ENCODE measurements at regions not wholly inside any gene's neighbourhood (a gene's known extent, or its start where the extent isn't known, plus 50 kb on each side); places are given as distances from the start of the nearest gene placed in this dataset.
"Not testable (repeated sequence)": the region's sequence is repeated elsewhere in the genome, so short reads cannot be mapped to it uniquely, and the experiment has no call there.

DNA sequence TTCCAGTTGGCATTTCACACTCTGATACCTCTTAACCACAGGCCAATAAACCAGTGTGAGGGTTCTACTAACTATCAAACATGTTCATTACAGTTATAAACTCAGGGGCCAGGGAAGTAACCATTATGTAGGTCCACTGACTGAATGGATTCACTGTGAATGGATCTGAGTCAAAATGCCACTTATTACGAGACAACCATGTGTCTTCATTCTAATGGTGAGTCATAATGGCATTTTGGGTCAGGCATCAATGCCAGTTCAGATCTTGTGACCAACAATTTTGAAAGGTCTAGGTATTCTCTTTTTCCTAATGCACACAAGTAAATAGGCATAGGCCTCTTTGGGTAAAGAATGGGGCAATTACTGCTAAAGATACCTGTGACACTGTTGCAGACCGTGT is 112.2 kb upstream of the HEY2 start:
- TF ChIP-seq ZNF274 (IDR thresholded peaks at IDR 0.05; ENCODE audit: low read depth, low read length): no peak
- no peak overlapping the region for H3K4me3 ChIP-seq (ENCODE audit: low read length)

DNA sequence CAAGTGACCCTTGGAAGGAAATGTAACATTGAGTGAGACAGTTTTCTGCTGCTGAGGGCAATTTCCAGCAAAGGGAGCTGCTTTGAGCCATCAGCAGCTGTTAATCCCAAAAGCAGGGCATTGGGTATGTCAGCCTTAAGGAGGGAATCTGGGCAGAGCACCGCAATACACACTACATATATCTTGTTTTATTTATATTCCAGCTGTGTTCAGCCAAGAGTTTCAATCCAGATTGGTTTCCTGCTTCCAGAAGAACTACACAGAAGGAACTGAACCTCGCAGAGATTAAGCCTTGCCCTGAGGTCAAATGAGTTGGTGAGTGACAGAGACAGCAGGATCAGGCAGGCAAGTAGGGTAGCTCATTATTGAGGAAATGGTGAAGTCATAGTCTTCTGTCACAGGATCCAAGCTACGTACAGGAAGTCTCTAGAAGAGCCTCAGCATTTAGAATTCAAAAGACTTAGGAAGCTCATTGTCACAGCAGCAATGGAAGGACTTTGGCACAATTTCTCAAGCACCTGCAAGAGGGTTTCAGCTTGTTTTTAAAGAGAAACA is 109.9 kb upstream of the HEY2 start:
- TF ChIP-seq ZNF274 (IDR thresholded peaks at IDR 0.05; ENCODE audit: low read depth, low read length): no peak

DNA sequence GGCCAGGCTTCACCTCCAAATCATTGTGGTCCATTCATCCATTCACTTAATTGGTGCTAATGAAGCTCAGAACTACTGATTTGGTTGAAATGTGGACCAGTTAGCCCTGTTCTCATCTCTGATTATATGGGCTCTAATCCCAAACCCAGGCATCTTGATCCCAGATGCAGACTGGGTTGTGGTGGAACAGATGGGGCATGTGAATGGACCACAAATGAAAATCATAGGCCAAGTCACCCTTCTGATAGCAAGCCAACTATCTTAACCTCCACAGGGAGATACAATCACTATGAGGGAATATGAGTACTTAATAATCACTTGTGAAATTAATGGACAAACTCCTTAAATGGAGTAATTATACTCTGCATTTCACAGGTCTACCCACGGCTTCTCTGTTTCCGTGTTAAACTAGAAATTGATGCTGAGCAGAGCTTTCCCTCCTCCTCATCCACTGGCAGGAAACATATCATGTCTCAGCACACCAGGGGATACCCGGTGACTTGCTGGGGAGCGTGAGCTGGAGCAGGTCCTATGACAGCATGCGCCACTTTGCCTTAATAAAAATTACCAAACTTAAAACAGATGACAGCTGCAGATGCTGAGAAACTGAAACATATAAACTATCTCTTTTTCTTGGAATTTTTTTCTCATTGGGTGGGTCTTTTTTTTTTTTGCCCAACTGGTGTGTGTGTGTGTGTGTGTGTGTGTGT is 108.8 kb upstream of the HEY2 start:
- TF ChIP-seq ZNF274 (IDR thresholded peaks at IDR 0.05; ENCODE audit: low read depth, low read length): no peak
- H3K4me3 ChIP-seq (ENCODE audit: low read length): no peak overlapping the region

More for the DNA sequence above, 109.9 kb upstream of the HEY2 start:
- H3K4me3 ChIP-seq (ENCODE audit: low read length): no peak overlapping the region

DNA sequence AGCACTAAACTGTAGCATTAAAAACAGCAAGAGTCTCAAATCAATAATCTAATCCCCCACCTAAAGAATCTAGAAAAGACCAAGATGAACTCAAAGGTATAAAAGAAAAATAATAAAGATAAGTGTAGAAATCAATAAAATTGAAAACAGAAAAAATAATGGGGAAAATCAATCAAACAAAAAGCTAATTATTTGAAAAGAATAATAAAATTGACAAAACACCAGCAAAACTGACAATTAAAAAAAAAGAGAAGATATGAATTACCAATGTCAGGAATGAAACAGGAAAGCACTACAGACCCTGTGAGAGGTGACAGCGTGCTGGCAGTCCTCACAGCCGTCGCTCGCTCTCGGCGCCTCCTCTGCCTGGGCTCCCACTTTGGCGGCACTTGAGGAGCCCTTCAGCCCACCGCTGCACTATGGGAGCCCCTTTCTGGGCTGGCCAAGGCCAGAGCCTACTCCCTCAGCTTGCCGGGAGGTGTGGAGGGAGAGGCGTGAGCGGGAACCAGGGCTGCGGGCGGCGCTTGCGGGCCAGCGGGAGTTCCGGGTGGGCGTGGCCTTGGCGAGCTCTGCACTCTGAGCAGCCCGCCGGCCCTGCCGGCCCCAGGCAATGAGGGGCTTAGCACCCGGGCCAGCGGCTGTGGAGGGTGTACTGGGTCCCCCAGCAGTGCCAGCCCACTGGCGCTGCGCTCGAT is 105.3 kb upstream of the HEY2 start:
- H3K4me3 ChIP-seq (ENCODE audit: low read length): not testable (repeated sequence)

DNA sequence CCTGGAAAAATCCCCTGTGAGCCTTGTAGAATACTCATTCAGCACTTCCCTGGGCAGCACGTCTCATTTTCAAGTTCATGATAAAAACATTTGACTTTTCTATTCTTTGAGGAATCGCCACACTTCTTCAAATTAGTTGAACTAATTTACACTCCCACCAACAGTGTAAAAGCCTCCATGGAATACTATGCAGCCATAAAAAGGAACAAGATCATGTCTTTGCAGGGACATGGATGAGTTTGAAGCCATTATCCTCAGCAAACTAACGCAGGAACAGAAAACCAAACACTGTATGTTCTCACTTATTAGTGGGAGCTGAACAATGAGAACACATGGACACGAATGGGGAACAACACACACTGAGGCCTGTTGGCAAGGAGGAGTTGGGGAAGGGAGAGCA is 102.0 kb upstream of the HEY2 start:
- H3K4me3 ChIP-seq (ENCODE audit: low read length): no peak overlapping the region
- TF ChIP-seq ZNF274 (IDR thresholded peaks at IDR 0.05; ENCODE audit: low read depth, low read length): no peak

DNA sequence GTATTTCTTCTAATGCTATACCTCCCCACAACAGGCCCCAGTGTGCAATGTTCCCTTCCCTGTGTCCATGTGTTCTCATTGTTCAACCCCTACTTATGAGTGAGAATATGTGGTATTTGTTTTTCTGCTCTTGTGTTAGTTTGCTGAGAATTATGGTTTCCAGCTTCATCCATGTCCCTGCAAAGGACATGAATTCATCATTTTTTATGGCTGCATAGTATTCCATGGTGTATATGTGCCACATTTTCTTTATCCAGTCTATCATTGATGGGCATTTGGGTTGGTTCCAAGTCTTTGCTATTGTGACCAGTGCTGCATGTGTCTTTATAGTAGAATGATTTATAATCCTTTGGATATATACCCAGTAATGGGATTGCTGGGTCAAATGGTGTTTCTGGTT is 95.7 kb upstream of the HEY2 start:
- not testable (repeated sequence) for H3K4me3 ChIP-seq (ENCODE audit: low read length)

DNA sequence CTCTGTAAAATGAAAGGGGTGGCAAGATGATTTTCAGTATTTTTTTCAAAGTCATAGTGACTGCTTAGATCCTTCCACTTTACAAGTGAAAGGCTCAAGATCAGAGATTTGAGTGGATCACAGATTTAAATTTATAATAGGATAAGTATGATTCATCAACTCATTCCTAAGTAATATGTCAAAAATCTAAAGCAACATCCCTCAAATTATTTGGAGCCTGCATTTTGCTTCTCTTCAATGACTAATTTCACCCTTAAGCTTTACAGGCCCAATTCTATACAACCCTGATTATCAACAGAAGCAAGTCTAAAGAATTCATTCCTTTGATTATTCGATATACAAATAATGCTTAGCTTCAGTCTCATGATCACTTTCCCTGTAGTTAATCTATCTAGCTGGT is 93.9 kb upstream of the HEY2 start:
- H3K4me3 ChIP-seq (ENCODE audit: low read length): no peak overlapping the region
- TF ChIP-seq ZNF274 (IDR thresholded peaks at IDR 0.05; ENCODE audit: low read depth, low read length): no peak

DNA sequence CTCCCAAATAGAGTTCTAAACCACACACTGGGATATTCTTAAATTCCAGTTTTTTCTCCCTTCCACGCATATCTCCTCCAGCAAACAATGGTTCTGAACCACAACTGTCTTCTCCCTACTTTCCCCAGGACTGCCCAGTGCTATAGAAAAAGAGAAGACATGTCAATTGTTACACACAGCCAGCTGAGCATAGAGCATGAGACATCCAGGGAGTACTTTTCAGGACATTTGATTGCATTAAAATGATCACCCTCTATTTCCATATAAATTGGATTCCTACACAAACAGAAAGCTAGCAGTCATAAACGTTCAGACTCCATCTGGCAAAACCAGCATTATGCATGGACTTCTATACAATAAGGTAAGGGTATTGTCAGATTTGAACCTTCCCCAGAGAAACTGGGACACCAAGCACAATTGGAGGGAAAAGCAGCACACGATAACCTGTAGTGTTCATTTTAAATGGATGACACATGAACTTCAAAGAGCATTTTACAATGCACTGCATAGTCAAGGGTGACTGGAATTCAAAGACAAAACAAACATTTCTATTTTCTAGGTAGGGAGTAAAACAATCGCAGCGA is 93.1 kb upstream of the HEY2 start:
- TF ChIP-seq ZNF274 (IDR thresholded peaks at IDR 0.05; ENCODE audit: low read depth, low read length): no peak
- H3K4me3 ChIP-seq (ENCODE audit: low read length): no peak overlapping the region

DNA sequence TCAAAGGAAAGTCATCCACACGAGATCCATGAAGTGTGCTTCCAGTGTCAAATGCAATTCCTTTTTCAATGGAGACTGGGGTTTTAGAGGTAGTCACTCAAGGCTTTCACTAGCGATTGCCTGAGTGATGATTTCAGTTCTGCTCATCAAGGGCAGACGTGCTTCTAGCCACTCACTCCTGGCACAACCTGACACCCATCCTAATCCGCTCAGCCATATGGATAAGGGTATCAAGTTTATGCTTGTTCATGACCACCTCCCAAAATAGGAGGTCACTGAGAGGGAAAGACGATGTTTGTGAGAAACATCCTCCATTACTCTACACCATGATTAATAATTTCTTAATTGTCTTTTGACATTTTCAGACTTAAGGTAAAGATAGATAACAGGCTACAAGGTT is 91.3 kb upstream of the HEY2 start:
- no peak for TF ChIP-seq ZNF274 (IDR thresholded peaks at IDR 0.05; ENCODE audit: low read depth, low read length)

DNA sequence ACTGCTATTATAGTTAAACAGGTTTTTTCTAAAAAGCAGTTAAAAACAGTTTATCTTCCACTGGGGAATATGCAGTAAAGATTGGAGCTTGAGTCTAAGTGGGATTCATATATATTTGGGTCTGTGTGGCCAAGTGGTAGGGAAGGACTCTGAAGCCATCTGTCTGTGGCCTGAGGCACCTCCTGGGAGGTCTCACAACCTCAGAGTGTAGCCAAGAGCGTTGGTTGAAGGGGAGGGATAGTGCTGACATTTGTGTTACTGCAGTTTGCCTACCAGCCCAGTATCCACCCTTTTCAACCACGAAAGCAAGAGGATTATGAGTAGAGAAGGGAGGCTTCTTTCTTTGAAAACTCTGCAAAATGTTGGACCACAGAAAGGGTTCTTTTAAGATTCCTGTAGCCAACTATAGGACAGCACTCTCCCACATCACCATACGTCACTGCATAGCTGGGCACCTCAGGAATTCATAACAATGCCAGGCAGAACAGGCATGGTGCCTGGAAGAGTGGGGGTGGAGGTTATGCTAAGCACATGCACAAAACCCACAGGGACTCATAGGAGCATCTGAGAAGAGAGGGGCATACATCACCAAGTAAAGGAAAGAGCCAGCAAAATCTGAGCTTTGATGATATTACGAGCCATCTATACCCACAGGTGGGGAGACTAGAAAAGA is 90.5 kb upstream of the HEY2 start:
- TF ChIP-seq ZNF274 (IDR thresholded peaks at IDR 0.05; ENCODE audit: low read depth, low read length): no peak

More for the DNA sequence above, 91.3 kb upstream of the HEY2 start:
- no peak overlapping the region for H3K4me3 ChIP-seq (ENCODE audit: low read length)

DNA sequence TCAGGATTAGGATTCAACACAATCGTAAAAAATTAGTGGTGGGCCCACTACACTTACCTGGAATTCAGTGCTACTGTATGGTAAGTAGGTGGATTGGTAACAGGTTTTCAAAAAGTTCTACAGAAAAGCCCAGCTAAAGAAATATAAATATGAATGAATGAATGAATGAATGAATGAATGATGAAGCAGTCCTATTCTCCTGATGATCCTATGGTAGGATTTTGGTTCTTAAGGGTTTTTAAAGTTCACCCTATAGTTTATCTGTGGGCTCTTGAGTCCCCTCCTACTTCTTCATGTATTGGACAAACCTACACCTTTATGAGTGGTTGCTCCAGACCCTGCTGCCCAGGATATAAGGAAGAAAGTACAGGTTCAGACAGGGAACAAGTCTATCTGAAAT is 89.5 kb upstream of the HEY2 start:
- no peak for TF ChIP-seq ZNF274 (IDR thresholded peaks at IDR 0.05; ENCODE audit: low read depth, low read length)
- H3K4me3 ChIP-seq (ENCODE audit: low read length): no peak overlapping the region

More for the DNA sequence above, 90.5 kb upstream of the HEY2 start:
- no peak overlapping the region for H3K4me3 ChIP-seq (ENCODE audit: low read length)

DNA sequence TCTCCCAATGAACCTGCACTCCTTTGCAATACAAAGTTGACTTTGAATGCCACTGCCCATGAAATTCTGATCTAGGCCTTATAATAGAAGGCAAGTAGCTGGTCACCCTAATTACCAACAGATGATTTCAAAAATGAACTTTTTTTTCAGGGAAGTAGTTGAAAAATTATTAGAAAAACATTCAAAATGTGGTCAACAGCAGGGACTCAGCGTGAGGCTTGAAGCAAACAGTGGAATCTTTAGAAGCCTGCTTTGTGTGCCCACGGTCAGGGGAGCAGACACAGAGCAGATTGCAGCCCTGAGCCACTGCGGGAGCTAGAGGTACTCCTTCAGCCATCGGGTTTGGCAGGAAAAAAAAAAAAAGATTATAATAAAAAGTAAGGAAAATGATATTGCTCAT is 87.1 kb upstream of the HEY2 start:
- no peak overlapping the region for H3K4me3 ChIP-seq (ENCODE audit: low read length)
- no peak for TF ChIP-seq ZNF274 (IDR thresholded peaks at IDR 0.05; ENCODE audit: low read depth, low read length)

DNA sequence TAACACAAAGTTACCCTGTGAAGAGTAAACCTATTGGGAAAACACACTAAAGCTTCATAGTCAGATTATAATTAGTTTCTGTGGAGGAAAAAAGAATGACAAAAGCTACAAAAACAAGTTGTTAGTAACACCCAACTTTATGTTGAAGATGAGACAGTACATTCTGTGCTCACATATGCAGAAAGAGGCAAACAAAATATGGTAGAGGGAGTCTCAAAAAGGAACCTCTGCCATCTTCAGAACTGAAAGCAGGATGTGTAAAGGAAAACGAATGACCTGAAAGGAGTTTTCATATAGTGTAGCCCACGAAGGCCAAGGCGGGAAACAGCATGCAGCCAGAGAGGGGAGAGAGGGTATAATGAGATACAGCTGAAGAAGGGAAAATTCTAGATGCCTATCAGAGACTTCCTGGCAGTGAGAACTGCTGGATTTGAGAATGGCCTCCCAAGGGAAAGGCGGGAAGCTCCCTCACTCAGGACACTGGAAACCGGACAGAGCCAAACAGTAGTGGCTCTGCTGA is 84.1 kb upstream of the HEY2 start:
- no peak for TF ChIP-seq ZNF274 (IDR thresholded peaks at IDR 0.05; ENCODE audit: low read depth, low read length)
- no peak overlapping the region for H3K4me3 ChIP-seq (ENCODE audit: low read length)

DNA sequence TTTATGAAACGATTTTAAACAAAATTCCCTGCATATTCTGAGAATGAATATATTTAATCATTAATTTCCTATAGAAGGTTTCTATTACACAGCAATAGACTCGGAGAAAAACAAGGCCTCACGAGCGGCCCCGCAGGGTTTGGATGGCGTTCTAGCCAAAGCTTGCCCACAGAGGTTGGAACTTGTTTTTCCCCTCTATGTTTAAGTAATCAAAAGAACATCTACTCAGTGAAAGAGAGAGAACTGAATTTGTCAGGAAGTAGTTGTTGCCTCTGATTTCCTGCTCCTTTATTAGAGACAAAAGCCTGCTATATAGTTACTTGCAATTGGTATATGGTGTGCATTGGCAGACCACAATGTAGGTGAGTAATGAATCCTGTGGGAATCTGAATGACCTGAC is 82.1 kb upstream of the HEY2 start:
- H3K4me3 ChIP-seq (ENCODE audit: low read length): no peak overlapping the region
- TF ChIP-seq ZNF274 (IDR thresholded peaks at IDR 0.05; ENCODE audit: low read depth, low read length): no peak

Measured in GM08714 (cell line).